GM21619 (cell line): ENCODE measurements at regions not wholly inside any gene's neighbourhood (a gene's known extent, or its start where the extent isn't known, plus 50 kb on each side); places are given as distances from the start of the nearest gene placed in this dataset.
"Not testable (repeated sequence)": the region's sequence is repeated elsewhere in the genome, so short reads cannot be mapped to it uniquely, and the experiment has no call there.

Source experiments
- ATAC-seq: cut with Tn5 transposase; IDR thresholded peaks from one replicate; pipeline ENCODE4 v1.9.1; 2021; ENCODE audit not compliant: unreplicated experiment

DNA sequence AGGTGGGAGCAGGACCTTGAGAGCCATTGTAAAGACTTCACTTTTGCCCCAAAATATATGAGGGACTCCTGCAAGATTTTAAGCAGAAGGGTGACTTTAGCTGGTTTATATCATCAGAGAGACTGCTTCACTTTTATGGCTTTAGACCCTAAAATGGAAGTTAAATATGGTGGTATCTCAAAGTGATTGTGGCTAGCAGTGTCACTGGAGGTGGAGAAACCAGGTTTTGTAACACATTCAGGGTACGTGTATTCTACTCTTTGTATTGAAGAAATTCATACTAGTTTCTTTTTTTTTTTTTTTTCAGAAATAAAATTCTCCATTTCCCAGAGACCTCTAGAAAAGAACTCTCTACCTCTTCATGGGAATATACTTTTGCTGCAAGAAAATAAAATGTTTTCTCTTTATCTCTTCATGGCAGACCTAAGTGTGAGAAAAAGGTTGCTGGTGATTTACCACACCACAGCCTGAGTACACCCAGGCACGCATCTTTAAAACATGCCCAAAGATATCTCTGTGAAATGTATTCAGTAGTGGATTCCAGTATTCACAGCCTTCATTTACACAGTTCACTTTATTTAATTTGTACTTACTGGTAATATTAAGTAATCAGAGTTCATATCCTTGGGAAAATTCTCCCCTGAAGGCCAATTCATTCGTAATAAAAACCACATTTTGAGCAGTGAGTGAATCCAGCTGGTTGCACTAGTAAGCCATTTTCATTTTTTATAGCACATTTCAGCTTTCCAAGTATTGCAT, 74.3 kb upstream of the GUCY1A1 start:
- no peak for ATAC-seq

DNA sequence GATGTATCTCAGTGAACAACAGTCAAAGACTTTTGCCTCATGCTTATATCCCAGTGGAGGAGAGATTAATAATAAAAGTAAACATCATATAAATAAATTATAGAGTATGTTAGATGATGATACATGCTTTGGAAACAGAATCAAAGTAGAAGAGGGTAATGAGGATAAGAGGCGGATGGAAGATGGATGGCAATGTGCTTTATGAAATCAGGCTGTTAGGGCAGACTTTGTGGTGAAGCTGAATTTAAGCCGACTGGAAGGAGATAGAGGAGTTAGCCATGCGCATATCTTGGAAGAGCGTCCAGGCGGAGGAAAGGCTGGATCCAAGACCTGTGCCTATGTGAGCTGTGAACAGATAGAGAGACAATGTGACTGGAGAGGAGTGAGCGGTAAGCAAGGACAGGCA, 74.9 kb upstream of the GUCY1A1 start:
- no peak for ATAC-seq

DNA sequence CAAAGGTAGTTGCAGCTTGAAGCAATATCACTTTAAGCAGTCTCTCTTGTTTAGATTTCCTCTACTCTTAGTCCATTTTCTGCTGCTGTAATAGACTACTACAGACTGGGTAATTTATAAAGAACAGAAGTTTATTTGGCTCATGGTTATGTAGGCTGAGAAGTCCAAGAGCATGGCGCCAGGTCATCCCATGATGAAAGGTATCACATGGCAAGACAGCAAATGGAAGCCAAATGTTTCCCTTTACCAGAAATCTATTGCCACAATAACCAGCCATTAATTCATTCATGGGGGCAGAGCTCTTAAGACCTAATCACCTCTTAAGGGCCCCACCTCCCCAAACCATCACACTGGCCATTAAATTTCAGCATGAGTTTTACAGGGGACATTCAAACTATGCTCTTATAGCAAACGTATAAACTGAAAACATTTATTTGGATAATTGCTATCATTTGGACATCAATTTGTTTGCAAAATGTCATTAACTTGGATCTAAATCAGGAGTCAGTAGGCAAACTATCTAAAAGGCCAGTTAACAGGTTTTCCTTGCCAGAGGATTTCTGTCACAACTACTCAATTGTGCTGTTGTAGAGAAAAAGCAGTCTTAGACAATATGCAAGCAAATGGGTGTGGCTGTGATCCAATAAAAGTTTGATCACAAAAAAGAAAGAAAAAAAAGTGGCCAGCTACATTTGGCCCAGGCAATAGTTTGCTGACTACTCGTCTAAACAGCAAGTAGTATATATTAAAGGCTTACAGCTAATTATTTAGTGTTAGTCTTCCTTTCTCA, 75.7 kb upstream of the GUCY1A1 start:
- ATAC-seq = no peak

DNA sequence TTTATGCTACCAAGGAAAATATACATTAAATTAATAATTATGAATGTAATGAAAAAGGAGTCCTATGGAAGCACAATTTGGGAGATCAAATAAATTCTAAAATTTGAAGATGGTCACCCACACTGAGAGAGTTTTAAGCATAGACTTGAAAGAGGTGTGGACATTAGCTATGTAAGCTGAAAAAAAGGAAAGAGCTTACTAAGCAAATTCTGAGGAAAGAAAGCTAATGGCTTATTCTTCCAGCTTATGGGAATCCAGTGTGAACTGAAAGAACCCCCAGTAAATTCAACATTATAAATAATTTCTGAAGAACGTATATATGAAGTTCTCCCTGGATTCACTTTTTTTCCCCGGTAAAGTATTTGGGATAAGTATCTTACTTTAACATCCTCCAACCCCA, 78.2 kb upstream of the GUCY1A1 start:
- ATAC-seq = no peak

DNA sequence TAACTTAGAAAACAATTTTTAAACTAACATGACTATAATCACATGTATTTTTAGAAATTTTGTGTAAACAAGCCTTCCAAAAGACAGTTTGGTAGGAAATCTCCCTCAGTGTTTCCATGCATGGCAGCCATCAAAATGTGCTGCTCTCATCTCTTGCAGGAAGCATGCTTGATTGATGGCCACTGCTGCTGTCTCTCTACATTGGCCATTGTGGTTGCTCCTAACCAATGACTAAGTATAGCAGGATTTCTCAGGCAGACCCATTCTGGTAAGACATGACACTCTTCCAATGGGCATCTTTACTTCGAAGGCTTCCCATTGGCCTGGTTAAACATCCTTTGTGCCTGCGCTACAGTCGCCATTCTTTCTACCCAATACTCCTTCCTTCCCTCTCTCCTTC, 78.9 kb upstream of the GUCY1A1 start:
- no peak for ATAC-seq

DNA sequence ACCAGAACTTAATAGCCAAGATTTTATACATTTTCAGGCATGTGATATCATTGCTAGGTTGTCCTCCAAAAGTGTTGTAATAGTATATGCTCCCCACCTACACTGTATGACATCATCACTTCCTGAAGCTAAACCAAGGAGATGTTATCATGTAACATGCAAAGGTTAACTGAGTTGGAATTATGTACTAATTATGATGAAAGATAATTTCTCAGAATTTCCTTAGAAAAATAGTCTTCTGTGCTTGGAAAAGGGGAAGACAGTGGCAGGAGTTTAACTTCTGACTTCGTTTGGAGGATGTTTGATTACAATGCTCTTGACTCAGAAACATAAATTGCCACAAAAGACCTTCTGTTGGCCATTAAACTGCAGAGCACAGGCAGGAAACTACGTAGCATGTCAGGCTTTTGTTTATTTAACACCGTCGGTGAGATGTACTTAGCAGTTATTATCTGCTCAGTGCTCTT, 83.6 kb upstream of the GUCY1A1 start:
- no peak for ATAC-seq

DNA sequence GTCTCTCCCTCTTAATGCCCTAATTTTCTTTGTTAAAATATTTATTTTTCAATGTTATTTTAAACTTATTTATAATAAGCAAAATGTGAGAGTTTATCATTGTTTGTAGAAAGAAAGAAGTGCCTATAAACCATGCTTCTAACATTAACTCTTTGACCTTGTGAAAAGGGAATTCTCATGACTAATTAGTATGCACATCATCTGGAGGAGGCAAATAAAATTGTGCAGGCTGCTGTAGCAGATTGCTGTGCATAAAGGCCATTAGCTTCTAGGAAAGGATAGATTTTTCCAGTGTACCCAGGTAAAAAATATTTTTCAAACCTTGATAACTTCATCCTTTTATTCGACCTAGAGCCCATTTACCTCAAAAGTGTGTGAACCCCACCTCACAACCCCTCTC, 84.6 kb upstream of the GUCY1A1 start:
- no peak for ATAC-seq

DNA sequence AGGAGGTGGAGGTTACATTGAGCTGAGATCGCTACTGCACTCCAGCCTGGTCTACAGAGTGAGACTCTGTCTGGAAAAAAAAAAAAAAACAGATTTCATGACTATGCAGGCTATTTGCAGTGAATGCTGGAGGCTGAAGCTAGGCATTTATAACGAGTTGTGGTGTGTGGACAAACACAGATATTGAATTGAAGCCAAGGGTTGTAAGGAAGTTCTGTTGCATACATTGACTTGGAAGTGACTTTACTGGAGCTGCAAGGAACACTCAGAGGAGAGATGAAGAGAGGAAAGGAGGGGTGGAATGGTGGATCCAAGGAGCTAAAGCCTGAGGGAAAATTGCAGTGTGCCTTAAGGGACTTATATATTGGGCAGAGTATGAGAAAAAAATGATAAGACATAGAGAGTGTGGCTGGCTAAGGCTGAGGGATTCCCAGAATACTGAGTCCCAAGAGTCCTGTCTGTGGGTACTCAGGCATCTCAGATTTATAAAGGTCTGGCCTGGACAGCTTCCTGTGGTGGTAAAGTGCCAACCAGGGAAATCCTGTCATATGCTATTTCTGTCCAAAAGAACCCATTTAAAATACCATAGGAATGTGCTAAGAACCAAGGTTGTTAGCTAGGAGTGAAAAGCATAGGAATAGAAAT, 87.8 kb upstream of the GUCY1A1 start:
- ATAC-seq = no peak

DNA sequence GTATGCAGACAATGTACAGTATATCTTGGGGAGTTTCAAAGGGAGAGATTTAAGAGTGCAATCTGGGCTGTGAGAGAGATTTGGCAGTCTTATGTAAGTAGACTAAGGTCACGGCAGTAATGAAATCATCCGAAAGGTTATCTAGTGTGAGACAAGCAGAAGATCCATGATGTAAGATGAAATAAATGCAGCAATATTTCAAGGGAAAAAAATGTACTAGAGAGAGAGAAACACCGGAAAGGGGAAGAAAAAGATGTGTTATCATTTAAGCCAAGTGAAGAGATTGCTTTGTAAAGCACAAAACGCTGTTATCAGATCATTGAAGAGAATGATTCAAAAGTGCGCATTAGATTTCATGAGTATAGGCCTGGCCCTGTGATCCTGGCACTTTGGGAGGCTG, 88.4 kb upstream of the GUCY1A1 start:
- ATAC-seq = no peak

DNA sequence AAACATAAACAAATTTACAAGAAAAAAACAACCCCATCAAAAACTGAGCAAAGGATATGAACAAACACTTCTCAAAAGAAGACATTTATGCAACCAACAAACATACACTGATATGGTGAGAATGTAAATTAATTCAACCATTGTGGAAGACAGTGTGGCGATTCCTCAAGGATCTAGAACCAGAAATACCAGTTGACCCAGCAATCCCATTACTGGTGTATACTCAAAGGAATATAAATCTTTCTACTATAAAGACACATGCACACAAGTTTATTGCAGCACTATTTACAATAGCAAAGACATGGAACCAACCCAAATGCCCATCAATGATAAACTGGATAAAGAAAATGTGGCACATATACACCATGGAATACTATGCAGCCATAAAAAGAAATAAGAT, 92.3 kb upstream of the GUCY1A1 start:
- ATAC-seq = not testable (repeated sequence)

DNA sequence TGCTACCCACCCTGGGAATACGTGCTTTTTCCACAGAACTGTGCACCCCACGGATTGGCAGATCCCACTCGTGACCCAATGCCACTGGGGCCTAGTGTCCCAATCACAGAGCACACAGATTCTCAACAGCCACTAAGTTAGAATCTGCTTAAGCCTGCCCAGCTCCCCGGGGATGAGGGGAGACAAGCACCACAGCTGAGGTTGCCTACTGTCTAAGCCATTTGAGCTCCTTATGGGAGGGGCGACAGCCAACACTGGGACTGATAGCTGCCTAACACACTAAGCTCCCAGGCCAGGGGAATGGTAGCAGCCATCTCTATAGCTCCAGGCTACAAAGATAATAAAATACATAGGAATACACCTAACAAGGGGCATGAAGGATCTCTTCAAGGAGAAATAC, 93.5 kb upstream of the GUCY1A1 start:
- ATAC-seq = no peak

DNA sequence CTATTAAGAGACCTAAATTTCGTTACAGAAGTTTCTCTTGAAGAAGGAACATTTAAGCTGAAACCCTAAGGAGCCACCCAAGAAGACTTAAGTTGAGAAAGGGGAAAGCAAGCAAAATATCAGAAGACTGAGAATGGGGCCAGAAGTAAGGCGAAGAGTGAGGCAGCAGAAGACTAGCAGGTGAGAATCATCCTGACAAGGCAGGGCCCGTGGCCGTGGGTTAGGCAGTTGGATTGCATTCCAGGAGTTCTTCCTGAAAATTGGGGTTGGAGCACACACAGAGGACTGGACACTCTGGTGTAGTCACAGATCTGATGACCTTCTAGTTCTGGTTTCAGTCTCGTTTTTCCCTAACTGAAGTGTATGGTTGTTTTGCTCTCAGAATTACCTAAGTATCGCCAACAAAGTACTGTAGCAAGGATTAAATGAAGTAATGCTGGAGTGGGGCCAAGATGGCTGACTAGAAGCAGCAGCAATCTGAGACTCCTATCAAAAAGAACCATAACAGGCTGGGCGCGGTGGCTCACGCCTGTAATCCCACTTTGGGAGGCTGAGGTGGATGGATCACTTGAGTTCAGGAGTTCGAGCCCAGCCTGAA, 94.4 kb upstream of the GUCY1A1 start:
- ATAC-seq = no peak

DNA sequence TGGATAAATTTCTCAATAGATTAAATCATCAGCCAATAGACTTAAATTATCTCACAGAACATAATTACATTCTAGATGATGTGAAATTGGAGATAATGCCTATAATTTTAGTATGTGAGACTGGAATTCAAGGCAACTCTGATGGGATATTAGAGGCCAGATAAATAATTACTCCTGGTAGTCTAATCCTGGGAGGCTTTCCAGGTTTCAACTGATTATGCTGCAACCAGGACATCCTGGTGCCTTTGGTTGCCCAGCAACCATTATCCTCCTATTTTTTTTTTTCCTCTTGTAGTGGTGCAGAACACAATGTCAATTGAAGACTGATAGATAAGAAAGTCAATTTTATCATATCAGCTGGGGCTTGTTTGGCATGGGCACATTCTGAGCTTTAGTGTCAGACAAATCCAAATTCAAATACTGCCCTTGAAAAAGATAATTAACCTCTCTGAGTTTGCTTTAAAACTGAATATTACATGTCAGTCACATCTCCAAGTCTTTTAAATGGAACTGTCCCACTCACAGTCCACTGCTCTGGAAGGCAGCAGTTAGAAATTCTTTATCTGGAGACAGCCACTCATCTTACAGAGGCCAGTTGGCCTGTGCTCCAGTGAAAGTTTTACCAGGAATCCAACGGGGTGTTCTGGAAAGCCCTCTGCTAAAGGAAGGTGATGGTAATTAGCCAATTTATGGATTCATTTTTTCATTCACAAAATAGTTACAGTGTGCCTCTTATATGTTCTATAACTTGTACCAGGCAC, 95.3 kb upstream of the GUCY1A1 start:
- ATAC-seq = no peak

DNA sequence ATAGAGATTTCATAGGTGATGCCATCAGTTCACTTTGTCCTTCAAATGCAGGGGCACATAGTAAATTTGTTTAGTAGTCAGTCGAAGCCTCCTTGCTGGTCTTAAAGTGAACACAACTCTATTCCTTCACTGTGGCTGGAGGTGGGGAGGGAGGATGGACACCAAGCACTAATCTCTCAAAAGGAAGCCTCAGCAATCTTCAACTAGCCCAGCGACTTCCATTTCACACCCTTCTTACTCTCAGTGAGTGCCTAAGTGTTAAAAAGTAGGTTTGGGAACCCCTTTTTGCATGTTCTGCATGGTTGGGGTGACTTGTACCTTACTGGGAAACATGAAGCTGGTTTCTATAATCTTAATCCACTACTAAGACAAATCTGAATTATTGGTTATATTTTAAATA, 96.0 kb upstream of the GUCY1A1 start:
- ATAC-seq = no peak

DNA sequence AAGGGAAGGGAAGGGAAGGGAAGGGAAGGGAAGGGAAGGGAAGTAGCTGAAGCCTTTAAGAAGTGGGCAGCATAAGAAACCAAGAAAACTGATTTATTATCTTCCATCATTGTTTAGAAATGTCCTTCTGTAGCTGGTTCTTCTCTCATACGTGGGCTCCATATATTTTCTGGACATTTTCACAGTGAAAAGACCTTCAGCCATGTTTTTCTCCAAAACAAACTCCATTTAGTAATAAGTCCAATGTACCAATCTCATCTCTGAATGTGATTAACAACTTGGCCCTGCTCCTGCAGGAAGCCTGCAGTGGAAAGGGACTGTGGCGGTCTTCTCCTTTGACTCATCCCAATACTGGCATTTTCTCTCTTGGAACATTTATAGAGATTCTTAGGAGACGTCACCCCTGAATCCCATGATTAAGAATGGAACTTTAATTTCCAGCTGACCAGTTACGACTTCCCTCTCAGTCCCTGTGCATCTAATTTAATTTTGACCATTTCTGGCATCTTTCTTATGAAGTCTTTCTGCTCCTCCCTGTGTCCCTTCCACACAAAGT, 96.6 kb upstream of the GUCY1A1 start:
- ATAC-seq = no peak

DNA sequence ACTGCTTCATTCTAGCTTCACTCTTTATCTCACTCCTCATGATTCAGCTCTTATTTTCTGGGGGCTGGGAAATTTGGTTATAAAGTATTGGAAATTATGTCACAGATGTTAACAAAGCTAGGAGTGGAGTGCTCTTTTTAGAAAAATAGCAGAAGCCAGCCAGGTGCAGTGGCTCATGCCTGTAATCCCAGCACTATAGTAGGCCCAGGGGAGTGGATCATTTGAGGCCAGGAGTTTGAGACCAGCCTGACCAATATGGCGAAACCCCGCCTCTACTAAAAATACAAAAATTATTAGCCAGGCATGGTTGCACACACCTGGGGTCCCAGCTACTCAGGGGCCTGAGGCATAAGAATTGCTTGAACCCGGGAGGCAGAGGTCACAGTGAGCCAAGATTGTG, 97.2 kb upstream of the GUCY1A1 start:
- ATAC-seq = no peak

DNA sequence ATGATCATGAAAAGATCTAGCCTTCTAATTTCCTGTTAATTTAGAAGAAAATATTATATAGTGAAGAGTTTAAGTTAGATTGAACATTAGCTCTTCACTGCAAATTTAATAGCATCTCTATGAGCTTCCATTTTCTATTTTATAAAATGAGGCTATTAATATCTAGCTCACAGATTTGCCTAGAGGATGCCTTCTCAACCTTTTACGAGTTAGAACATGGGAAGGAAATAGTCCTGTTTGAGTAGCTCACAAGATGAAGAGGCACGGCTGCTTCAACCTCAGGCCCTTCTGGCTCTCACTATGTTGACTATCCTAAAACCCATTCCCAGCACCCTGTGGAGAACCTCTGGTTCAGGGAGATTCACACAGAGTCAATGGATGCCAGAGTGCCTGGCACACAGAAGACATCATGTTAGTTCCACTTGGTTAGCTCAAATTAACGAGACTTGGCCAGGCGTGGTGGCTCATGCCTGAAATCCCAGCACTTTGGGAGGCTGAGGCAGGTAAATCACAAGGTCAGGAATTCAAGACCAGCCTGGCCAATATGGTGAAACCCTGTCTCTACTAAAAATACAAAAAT, 97.9 kb upstream of the GUCY1A1 start:
- ATAC-seq = no peak

DNA sequence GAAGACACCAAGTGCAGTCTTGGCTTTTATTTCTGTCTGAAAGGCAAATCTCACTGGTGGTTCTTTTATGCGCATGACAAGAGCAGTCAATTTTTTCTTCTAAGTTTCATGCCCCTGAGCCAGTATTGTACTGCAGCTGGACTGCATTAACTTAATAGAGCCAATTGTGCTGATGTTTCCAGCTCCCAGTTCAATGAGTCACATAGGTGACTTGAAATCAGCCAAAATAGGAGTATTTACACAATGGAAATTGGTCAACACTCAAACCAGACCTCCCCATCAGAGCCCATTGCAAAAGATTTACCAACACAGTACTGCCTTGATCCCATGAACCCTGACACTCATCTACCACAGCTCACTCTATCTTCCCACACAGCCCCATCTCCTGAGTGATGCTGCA, 100.3 kb upstream of the GUCY1A1 start:
- ATAC-seq = no peak

DNA sequence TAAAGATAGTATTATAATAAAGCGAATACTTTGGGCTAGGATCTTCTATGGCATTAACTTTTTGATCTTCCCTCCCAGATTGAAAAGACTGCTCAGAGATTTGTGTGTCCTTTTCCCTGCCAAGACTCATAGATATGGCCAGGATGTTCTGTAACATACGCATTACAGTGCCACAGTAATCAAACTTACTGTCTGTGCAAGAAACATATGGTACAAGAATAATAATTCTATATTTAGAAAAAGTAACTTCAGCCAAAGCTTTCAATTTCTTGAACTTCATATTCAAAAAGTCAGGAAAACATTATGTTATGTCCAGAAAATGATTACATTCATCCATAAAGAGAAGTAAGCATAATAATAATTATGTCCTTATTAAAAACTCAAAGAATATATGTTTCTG, 100.9 kb upstream of the GUCY1A1 start:
- ATAC-seq = no peak

DNA sequence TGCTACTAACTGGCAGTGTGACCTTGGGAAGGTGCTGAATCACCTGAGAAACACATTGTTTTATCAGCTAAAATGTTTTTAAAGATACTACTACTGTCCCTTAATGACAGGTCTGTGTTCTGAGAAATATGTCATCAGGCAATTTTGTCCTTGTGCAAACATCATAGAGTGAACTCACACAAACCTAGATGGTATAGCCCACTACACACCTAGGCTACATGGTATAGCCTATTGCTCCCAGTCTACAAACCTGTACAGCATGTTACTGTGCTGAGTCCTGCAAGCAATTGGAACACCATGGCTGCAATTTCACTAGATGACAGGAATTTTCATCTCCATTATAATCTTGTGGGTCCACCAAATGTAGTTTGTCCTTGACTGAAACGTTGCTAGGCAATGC, 101.3 kb upstream of the GUCY1A1 start:
- no peak for ATAC-seq
